OCI-M2 (cell line): ENCODE measurements at regions not wholly inside any gene's neighbourhood (a gene's known extent, or its start where the extent isn't known, plus 50 kb on each side); places are given as distances from the start of the nearest gene placed in this dataset.

ENCODE experiments used
- DNase-seq: peaks from one replicate; lab custom pipeline; 2025; ENCODE audit not compliant: unreplicated experiment; lab: John Stamatoyannopoulos, UW

DNA sequence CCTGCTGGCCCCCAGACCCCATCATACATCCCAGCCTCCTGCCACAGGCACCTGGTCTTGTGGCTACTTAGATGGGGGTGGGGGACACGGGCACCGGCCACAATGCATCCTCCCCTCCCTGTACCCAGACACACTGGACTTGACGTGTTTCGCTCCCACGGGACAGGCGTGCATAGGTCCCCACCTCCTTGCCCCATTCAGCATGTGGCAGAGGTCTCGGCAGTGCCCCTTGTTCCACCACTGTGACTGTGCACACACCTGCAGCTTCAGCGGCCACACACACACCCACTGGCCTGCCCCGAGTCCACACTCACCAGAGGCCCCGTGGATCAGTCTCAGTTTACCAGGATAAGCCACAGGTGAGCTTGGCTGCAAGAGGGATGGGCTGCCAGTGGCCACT, 109.6 kb downstream of the ENGASE start:
- no peak for DNase-seq

DNA sequence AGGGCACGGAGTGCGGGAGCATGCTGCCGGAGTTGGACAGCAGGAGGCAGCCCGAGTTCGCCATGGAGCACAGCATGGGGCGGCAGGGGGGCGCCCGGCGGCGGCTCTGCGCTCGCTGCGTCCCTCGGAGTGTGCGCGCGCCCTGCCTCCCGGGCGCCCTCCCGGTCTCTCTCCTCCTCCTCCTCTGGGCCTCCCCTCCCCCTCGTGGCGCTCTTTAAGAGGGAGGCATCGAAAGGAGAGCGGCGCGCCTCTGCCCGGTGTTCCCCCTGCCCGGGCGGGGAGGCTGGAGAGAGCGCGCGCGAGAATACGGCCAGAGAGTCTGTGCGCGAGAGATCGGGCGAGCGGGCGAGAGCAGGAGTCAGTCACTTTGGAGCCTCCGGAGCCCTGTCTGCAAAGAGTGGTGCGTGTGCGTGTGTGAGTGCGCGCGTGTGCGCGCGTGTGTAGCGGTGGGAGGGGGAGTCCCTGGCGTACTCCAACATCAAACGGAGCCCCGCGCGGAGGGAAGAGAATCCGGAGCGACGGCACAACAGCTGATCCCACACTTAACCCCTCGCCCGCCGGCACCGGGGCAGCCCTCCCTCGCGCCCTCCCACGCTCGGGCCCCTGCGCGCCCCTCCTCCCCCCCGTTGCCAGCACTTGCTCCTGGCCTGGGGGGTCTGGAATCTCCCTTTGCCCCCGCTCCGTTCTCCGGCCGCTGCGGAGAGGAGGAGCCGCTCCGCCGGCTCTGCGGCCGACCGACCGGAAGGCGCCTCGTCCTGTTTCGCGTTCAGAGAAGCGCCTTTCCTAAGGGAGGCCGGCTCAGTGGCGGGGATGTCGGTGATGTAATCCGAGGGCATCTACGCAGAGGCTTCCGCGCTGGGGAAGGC, 108.9 kb downstream of the ENGASE start:
- no peak for DNase-seq

DNA sequence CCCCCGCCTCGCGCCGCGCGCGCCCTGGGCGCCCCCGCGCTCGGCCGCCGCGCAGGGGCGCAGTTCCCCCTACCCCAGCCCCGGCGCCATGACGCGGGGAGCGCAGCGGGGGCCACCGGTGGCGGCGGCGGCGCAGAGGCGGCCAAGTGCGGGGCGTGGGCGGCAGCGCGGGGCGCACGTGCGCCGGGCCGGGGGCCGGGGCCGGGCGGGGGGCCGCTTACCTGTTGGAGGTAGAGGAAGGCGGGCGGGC, 108.3 kb downstream of the ENGASE start:
- DNase-seq = no peak

DNA sequence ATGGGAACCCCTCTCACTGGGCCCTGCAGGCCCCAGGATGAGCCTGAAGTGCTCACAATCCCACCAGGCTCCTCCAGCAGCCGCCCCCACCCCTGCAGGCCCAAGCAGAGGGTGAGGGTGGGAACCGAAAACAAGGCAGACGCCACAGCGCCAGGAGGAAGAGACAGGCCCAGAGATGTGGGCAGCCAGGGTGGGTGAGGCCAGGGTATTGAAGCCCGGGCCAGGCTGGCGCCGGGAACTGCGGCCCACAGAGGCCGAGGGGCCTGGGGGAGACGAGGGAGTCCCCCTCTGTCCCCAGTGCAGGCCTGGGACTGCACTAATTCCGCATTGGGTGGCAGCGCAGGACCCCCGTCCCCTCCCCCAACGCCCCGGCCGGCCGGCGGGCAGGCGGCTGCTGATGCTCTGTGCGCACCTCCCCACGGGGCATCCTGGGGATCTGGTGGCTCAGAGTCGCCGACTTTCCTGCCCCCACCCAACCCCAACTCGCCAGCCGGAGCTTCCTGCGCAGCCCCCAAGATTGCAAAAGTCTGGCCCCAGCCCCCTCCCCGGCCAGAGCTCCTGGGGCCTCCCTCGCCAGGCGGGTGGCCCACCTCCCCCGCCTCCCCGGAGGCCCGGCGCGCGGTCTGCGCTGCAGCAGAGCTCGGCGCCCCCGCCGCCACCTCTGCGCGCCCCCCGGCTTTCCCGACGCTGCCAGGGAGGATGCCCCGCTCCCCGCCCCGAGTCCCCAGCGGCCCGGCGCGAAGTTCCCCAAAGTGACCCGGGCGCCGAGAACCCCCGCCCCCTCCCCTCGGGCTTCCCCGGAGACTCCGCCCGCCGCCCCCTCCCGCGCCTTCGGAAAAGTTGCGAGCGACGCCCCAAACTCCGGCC, 107.8 kb downstream of the ENGASE start:
- DNase-seq = no peak

DNA sequence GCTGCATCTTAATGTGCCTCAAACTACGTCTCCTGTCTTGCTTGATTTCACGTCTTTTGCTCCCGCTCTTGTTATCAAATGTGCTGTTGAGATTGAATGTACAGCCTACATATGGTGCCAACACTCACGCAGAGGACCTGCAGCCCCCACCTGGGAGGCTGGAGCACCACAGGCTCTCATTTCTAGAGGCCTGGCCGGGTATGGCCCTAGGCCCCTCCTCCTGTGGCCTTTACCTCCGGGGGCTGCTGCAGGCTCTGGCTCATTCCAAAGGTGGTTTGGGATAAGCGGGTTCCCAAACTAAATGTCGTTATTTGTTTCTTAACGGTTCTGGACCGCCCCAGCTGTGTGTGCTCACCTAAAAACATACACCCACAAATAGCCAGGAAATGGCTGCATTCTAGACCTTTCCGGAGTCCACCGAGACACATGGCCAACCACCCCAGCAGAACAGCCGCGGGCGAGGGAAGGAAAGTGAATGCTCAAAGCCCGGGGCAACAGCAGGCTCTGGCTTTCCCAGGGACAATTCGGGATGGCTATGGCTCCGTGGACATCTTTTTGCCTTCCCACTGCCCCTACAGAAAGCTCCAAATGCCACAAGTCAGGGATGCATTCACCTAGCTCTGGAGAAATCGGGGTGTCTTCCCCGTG, 105.9 kb downstream of the ENGASE start:
- DNase-seq = no peak

DNA sequence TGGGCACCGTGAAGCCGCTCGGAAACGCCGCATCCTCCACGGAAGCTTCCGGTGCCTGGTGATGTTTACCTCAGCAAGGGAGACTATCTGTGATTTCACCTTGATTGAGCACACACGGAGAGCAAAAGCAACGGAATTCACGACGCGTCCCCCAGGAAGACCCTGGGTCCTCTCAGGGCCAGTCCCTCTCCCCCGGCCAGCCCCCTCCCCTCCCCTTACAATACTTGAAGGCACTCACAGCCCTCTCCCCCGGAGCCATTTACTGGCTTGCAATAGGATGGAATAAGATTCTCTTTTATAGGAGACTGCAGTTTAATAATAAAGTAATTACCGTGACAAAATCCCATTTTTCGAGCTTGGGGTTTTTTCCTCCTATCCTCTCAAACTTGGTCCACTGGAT, 104.7 kb downstream of the ENGASE start:
- DNase-seq = no peak

DNA sequence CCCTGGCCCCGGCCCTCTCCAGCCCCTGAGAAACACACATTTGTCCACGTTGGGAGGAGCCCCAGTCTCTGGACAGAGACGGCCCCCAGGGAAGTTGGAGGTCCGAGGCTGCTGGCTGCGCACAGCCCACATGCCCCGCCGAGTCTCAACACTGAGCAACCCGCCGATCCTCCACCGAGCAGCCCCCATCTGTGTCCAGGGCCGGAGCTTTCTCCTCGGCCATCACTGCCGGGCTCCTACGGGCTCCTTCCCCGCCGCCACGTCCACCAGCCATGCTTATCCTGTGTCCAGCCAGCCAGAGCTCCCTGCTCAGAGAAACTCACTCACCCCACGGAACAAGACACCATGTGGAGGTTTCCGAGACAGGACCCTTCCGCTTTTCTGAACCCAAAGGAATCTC, 103.3 kb downstream of the ENGASE start:
- DNase-seq = no peak

DNA sequence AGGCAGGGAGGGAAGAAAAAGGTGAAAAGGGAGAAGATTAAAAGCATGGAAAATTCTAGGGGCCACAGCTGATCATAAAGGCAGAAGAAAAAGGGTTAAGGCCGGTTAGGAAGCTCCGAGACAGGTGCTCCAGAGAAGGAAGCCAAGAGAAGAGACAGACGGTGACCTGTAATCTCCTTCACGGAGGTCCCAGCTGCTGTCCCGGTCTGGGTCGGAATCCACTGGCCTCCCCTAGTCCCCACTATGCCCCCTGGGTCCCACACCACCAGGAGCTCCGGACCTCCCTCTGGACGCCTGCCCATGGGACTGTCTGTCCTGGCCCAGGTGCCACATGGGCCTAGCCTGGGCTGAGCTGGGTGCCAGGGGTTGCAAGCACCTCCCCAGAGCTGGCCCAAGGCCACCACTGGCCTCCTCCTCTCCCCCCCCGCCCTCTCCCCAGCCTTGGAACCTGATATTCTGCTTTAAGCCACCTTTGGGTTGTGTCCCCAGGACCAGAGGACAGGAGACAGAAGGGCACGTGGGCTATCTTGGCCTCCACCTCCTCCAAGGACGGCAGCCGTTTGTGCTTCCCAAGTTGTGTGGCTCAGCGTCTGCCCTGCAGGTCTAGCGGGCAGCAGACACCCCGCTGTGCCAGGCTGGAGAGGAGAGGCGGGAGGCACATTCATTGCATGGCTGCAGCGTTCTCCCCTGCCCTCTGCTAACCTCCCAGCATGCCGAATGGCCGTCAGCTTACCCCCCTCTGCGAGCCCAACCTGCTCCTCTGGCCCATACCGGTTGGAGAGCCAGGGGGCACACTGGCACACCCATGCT, 102.4 kb downstream of the ENGASE start:
- DNase-seq = no peak

DNA sequence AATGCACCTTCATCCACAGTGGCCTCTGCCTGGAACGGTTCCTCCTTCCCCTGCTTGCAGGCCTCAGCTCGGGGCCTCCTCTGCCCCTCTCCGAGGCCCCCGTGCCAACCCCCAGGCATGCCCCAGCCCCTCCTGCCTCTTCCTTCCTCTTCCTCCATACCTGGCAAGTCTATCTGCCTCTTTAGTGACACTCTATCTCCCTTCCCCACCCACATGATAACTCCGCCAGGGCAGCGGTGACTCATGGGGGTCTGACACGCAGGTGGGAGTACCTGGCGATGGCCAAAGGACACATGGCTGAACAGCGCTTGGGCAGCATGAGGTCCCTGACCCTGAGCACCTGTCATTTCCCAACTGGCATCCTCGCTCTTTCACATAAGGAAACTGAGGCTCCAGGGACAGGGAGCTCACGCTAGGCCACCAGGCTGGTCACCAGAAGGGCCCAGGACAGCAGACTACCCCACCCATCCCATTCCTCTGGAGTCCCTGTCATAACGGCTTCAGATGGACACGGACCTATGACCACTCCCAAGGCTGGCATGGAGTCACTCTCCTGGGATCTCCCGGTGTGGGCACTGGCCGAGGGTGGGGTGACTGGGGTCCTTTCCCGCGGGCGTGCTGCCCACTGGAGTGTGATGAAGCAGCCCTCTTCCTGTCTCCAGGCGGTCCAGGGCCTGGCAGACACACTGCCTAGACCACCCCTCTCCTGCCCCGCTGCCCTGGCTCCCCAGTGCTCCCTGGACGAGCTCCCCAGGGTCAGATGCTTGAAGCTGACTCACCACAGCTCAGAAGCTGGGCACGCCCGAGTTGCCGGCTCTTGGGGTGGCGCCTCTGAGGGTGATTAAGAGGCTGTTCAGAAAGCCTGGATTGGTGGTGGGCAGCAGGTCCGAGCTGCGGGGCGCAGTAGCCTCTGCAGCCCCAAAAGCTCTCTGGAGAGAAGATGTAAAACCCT, 100.6 kb downstream of the ENGASE start:
- no peak for DNase-seq

DNA sequence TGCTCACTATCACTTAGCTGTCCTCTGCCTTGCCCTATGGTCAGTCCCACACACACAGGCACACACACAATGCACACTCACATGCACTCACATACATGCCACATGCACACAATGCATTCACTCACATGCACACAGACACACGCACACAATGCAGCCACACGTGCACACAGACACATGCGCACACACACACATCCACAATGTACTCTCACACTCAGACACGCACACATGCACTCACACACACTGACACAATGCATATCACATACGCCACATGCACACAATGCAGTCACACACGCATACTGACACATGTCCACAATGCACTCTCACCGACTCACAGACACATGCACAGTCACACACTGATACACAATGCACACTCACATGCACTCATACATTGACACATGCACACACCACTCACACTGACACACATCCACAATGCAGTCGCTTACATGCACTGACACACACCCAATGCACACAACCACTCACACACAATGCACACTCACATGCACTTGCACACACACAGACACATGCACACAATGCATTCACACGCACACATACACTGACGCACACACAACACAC, 99.7 kb downstream of the ENGASE start:
- DNase-seq = no peak

DNA sequence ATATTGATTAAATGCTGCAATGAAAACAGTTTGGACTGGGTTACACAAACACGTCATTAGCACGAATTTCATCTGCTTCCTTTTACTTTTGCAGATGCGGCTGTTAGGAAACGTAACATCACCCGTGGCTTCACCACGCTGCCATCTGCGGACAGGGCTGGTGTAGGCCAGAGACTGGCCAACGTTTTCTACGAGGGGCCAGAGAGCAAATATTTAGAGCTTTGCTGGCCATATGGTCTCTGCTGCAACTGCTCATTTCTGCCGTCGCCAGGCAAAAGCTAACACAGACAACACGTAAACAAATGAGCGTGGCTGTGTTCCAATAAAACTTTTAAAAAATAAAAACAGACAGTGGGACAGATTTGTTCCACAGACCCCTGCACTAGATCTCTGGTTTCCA, 96.6 kb downstream of the ENGASE start:
- no peak for DNase-seq

DNA sequence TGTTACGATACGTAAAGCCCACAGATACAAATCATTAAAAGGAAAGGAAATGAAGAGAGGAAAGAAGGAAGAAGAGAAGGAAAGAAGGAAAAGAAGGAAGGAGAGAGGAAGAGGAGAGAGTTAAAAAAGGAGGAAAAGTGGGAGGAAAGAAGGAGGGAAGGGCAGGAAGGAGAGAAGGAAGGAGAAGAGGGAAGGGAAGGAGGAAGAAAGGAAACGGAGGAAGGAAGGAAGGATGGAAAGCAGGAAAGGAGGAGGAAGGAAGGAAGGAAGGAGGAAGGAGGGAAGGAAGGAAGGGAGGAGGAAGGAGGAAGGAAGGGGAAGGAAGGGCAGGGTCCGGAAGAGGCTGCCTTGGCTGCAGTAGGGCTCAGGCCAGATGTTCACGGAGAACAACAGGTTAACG, 95.2 kb downstream of the ENGASE start:
- DNase-seq = no peak

DNA sequence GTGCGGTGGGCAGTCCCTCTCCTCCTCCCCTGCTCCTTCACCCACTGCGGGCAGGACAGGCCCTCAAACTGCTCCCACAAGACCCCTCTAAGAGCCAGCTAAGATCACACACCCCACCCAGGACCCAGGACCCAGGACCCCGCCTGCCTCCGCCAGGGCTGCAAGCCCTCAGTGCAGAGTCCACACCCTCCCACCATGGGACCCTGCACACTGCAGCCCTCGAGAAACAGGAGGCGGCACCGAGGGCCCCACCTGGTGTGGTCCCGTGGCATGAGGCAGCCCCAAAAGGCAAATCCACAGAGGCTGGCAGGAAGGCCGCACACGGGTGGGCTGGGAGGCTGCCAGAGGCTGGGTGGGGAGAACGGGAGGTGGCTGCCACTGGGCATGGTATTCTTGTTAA, 94.7 kb downstream of the ENGASE start:
- DNase-seq = no peak

DNA sequence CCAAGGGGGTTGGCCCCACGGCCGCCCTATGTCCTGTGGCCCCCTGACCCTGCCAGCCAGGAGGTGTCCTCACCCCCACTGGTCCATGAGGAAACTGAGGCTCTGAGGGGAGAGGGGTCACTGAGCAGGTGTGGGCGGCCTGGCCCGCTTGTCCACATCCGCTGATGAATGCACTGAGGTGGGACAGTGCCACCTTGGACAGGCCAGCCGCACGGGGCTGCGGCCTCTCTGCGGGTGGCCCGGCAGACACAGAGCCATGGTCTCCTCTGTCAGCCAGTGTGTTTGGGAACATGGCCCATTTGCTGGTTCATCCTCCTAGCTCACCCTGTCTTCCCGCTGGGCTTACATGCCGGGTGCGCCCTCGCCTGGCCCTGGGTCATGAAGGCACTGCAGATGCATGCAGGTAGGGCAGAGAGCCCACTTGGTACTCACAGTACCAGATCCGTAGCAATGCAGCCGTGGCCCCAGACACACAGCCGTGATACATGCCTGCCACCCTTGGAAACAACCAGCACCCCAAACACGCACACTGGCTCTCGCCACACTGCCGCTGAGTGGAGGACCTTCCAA, 93.9 kb downstream of the ENGASE start:
- DNase-seq = no peak

DNA sequence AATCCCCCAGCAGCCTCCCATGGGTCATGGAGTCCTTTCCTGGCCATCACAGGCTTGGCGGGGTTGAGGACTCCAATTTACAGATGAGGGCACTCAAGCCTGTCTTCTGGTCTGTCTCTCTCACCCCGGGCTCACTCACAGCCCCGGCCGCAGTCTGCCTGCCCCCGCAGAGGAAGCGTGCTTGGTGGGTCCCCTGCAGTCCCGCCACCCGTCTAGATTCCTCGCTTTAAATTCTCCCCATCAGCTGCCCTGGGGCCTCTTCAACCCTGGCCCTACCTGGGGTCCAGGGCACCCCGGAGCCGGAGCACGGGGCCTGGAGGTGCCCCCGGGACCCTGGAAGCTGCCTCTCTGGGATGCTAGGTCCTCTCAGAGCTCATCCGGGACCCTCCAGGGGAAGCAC, 92.9 kb downstream of the ENGASE start:
- DNase-seq = no peak

DNA sequence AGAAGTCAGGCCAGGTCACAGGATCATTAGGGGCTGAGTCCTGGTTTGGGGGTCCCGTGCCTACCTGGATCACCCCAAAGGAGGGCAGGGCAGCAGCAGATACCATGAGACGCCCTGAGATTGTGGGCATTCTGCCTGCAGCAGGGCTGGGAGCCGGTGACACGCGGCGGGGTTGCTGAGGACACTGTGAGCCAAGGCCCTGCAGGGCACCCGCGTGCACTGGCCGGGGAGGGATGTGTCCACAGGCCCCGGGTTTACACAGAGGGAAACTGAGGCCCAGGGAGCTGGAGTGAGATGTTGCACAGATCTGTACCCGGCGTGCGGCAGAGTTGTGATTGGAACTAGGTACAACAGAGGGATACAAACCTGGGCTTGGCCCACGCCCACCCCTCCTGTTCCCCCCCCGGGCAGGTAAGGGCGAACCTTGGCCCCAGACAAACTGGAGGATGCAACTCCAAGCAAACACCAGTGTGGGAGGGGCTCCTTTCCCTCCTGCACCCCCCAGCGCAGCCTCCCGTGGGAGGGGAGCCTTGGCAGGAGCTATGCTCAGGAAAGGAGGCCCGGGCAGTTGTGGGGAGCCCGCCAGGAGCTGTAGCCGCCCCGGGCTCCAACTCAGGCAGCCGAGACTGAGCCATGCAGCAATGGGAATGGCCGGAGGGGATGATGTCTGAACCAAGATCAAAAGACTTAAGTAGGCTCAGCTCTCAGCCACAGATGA, 91.3 kb downstream of the ENGASE start:
- no peak for DNase-seq

DNA sequence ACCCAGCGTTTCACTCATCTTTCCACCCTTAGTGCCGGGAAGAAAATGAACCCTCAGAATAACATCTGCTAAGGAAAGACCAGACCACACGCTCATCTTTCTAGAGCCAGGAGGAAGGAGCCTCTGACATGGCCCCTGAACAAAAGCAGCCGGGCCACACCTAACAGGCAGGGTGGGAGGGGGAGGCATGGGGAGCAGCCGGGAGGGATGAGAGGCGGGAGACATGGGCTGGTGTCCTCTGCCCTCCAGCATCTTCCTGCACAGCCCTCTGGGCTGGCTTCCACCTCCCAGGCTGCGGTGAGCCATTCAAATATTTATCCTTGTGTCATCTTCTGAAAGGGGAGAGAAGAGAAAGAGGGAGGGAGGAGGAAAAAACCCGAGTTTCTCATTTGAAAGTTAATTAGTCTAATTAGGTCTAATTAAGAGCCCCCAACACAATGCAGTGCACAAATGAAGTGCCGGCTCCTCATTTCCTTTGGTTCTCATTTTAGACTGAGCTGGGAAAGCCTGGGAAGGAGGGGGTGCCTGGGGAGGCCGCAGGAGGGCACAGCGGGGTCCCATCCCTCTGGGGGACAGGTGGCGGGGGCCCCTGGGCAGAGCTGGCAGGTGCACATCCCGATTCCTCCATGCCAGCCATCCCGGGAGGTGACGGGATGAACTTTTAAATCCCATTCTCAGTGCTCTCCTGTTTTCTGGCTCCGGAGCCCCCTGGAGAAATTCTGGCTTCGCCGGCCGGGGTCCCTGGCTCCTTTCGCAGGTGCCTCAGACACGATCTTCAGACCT, 90.5 kb downstream of the ENGASE start:
- no peak for DNase-seq

DNA sequence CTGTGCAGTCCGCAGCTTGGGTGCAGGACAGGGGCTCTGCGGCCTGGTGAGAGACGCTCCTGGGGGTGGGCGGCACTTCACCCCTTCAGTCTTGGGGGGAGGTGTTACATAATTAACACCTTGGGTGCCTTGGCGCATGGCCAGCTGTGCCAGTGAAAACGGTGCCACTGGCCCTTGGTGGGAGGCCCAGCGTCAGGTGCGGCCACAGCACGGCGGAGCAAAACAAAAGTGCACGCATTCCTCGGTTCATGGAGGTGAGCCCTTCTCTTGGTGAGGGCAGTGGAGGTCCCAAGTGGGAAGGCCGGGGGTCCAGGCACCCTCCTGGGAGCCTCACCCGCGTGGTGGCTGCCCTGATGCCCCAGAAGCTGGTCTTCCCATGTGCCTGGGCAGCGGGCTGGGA, 89.8 kb downstream of the ENGASE start:
- DNase-seq = no peak
